IMR-90 (cell line): ENCODE measurements at regions not wholly inside any gene's neighbourhood (a gene's known extent, or its start where the extent isn't known, plus 50 kb on each side); places are given as distances from the start of the nearest gene placed in this dataset.
A peak's percentile ranks its signal among the peaks of the same experiment; 100 is the strongest.

Source experiments
- ATAC-seq: fragments of 200-7000 bp; cut with Tn5 transposase; 2 replicates; pipeline ENCODE4 v1.9.1; 2020; ENCODE audit warnings: low read depth, mild to moderate bottlenecking, moderate library complexity
- BruUV-seq: library from RNA; stranded (reverse); fragments of 400-500 nt; replicated peaks from 2 replicates; lab custom pipeline; 2021; lab: Mats Ljungman, UMichigan
- CTCF ChIA-PET: fragments of 300-600 bp; formaldehyde crosslinking; extraction: SDS; loops from one replicate; lab custom pipeline; 2021; ENCODE audit warnings: antibody characterized with exemption; lab: Yijun Ruan, JAX
- POLR2A ChIA-PET: fragments of 300-600 bp; sonication (Branson Sonifier 250); formaldehyde crosslinking; loops from one replicate; lab custom pipeline; 2022; ENCODE audit warnings: antibody characterized with exemption; ENCODE audit not compliant: unreplicated experiment; lab: Charles Lee
- DNase-seq: peaks from one replicate; pipeline ENCODE4 v3.0.0; 2013
- H2AFZ ChIP-seq: replicated peaks from 2 replicates; pipeline ENCODE3; 2013; ENCODE audit warnings: low read length, mild to moderate bottlenecking; ENCODE audit not compliant: poor library complexity
- H2AK5ac ChIP-seq: 2 replicates; pipeline ENCODE4 v1.6.1; 2013; ENCODE audit warnings: low read depth, low read length, inconsistent platforms
- H2AK9ac ChIP-seq: replicated peaks from 2 replicates; pipeline ENCODE3; 2013; ENCODE audit warnings: mild to moderate bottlenecking, low read depth, low read length, moderate library complexity; ENCODE audit not compliant: poor library complexity
- H2BK120ac ChIP-seq: 2 replicates; pipeline ENCODE4 v1.6.1; 2013; ENCODE audit warnings: low read depth, low read length, inconsistent platforms
- H2BK15ac ChIP-seq: 3 replicates; pipeline ENCODE4 v1.6.1; 2013; ENCODE audit warnings: low read depth, low read length, inconsistent platforms
- H2BK20ac ChIP-seq: 2 replicates; pipeline ENCODE4 v1.6.1; 2013; ENCODE audit warnings: low read depth, mild to moderate bottlenecking, inconsistent platforms, low read length, moderate library complexity
- H2BK5ac ChIP-seq: 2 replicates; pipeline ENCODE4 v1.6.1; 2013; ENCODE audit warnings: mild to moderate bottlenecking, low read depth, low read length, inconsistent platforms; ENCODE audit not compliant: poor library complexity, severe bottlenecking
- H3K14ac ChIP-seq: replicated peaks from 2 replicates; pipeline ENCODE4 v1.6.1; 2013; ENCODE audit warnings: low read depth, low read length, inconsistent platforms
- H3K18ac ChIP-seq: 2 replicates; pipeline ENCODE4 v1.6.1; 2013; ENCODE audit warnings: low read depth, low read length, control low read depth
- H3K23ac ChIP-seq: 2 replicates; pipeline ENCODE4 v1.6.1; 2013; ENCODE audit warnings: low read depth, low read length, inconsistent platforms
- H3K27ac ChIP-seq: 2 replicates; pipeline ENCODE4 v1.5.1; 2013; ENCODE audit warnings: mild to moderate bottlenecking, control low read depth, low read length; ENCODE audit not compliant: insufficient read depth
- H3K27me3 ChIP-seq: 2 replicates; pipeline ENCODE4 v1.6.1; 2013; ENCODE audit warnings: low read length; ENCODE audit not compliant: control insufficient read depth, insufficient read depth
- H3K36me3 ChIP-seq: 2 replicates; pipeline ENCODE4 v1.6.1; 2013; ENCODE audit warnings: low read length, mixed read lengths; ENCODE audit not compliant: control insufficient read depth, insufficient read depth
- H3K4ac ChIP-seq: 2 replicates; pipeline ENCODE4 v1.6.1; 2013; ENCODE audit warnings: low read depth, low read length, inconsistent platforms
- H3K4me1 ChIP-seq: 2 replicates; pipeline ENCODE4 v1.6.1; 2013; ENCODE audit warnings: low read length, mixed read lengths; ENCODE audit not compliant: control insufficient read depth, insufficient read depth
- H3K4me2 ChIP-seq: 2 replicates; pipeline ENCODE4 v1.6.1; 2013; ENCODE audit warnings: low read depth, mild to moderate bottlenecking, control low read depth, low read length, moderate library complexity
- H3K4me3 ChIP-seq: 2 replicates; pipeline ENCODE4 v1.5.1; 2013; ENCODE audit warnings: low read depth, mild to moderate bottlenecking, control low read depth, low read length, moderate library complexity; ENCODE audit not compliant: insufficient read depth
- H3K56ac ChIP-seq: 2 replicates; pipeline ENCODE4 v1.6.1; 2013; ENCODE audit warnings: low read length, inconsistent platforms; ENCODE audit not compliant: insufficient read depth; ENCODE audit errors: extremely low read depth
- H3K79me1 ChIP-seq, 2 experiments: 2 replicates each; pipeline ENCODE4 v1.6.1; 2013; ENCODE audit warnings: low read length in 2 of 2, inconsistent platforms in 1 of 2, low read depth in 1 of 2
- H3K9ac ChIP-seq: 2 replicates; pipeline ENCODE4 v1.6.1; 2013; ENCODE audit warnings: low read depth, low read length, control low read depth
- H3K9me1 ChIP-seq: 2 replicates; pipeline ENCODE4 v1.6.1; 2013; ENCODE audit warnings: low read length, inconsistent platforms; ENCODE audit not compliant: insufficient read depth
- H3K9me3 ChIP-seq: 2 replicates; pipeline ENCODE4 v1.6.1; 2013; ENCODE audit warnings: low read length; ENCODE audit not compliant: control insufficient read depth, insufficient read depth
- H4K20me1 ChIP-seq: 2 replicates; pipeline ENCODE4 v1.6.1; 2013; ENCODE audit warnings: low read length, inconsistent platforms; ENCODE audit not compliant: insufficient read depth
- H4K5ac ChIP-seq: 2 replicates; pipeline ENCODE4 v1.6.1; 2013; ENCODE audit warnings: mild to moderate bottlenecking, low read depth, low read length, control low read depth
- H4K8ac ChIP-seq, 2 experiments: 2 replicates each; pipeline ENCODE4 v1.6.1; 2013; ENCODE audit warnings: low read depth in 2 of 2, low read length in 2 of 2, control low read depth in 1 of 2, inconsistent platforms in 1 of 2
- H4K91ac ChIP-seq: 2 replicates; pipeline ENCODE4 v1.6.1; 2013; ENCODE audit warnings: low read depth, low read length, inconsistent platforms; ENCODE audit not compliant: insufficient read depth
- MXI1 ChIP-seq: IDR thresholded peaks from 2 replicates; pipeline ENCODE4 v1.6.1; 2012; ENCODE audit warnings: low read depth, mild to moderate bottlenecking, low read length, moderate library complexity, borderline replicate concordance
- NFE2L2 ChIP-seq: fragments of 150-350 bp; IDR thresholded peaks from 2 replicates; pipeline ENCODE4 v1.6.1; 2016; ENCODE audit warnings: low read depth, mild to moderate bottlenecking, low read length
- RAD21 ChIP-seq: IDR thresholded peaks from 2 replicates; pipeline ENCODE4 v1.6.1; 2012; ENCODE audit warnings: low read length, improper control_type of control experiment
- WGBS, 2 experiments: methylation state at CpG; one replicate each; pipeline versions ENCODE4 v1.1.5 to v1.1.7; 2013; ENCODE audit warnings: missing lambda C conversion rate in 2 of 2; ENCODE audit not compliant: insufficient read length in 1 of 2; ENCODE audit errors: extremely low coverage in 2 of 2; 5-methylcytosine and 5-hydroxymethylcytosine counted together
- dilution Hi-C: fragments of 300-500 bp; cut with HindIII; formaldehyde crosslinking; loops from one replicate; pipeline ENCODE4 v1.14.3; 2018; ENCODE audit warnings: low sequenced_read_pairs; ENCODE audit not compliant: unreplicated experiment
- in situ Hi-C: fragments of 300-500 bp; cut with MboI; formaldehyde crosslinking; loops from 3 replicates; pipeline ENCODE4 v1.14.3; 2019; ENCODE audit warnings: low sequenced_read_pairs, inconsistent platforms, mixed read lengths
- intact Hi-C: fragments of 100-400 bp; cut with micrococcal nuclease; formaldehyde crosslinking; loops from 2 replicates; pipeline ENCODE4 v1.10.0; 2022
- TF ChIP-seq, protein P1 (sequence below): conservative IDR thresholded peaks from 2 replicates; pipeline ENCODE4 v1.5.1; 2012; ENCODE audit warnings: mild to moderate bottlenecking, low read depth, low read length, improper control_type of control experiment

DNA sequence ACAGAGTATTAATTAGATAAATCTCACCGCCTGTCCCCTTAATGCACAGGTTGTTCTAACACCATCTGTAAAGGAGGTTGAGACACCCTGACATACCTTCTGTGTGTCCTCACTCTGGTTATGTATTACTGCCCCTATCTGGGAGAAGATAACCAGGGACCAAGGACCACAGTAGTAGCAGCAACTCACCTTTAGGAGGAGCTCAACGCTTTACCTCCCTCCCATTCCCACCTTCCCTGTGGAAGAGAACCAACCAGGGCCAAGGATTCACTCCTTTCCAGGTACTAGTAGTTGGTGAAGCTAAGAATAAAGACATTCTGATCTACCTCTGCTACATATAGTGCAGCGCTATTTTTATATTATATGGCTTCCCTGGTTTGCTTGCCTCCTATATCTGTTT, 232.6 kb downstream of the MEX3B start:
- TF ChIP-seq RAD21 (peak; percentile 23; the same call in 1 of the 2 replicates), NFE2L2 (no peak), MXI1 (no peak)
- TF ChIP-seq, protein P1, sequence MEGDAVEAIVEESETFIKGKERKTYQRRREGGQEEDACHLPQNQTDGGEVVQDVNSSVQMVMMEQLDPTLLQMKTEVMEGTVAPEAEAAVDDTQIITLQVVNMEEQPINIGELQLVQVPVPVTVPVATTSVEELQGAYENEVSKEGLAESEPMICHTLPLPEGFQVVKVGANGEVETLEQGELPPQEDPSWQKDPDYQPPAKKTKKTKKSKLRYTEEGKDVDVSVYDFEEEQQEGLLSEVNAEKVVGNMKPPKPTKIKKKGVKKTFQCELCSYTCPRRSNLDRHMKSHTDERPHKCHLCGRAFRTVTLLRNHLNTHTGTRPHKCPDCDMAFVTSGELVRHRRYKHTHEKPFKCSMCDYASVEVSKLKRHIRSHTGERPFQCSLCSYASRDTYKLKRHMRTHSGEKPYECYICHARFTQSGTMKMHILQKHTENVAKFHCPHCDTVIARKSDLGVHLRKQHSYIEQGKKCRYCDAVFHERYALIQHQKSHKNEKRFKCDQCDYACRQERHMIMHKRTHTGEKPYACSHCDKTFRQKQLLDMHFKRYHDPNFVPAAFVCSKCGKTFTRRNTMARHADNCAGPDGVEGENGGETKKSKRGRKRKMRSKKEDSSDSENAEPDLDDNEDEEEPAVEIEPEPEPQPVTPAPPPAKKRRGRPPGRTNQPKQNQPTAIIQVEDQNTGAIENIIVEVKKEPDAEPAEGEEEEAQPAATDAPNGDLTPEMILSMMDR, result peak; percentile 25; the same call in 1 of the 2 replicates
- Histone ChIP-seq H3K79me1 (no peaks in the 10 kb centered on the region), H3K4ac (no peak overlapping the region), H2BK5ac (no peak overlapping the region), H3K23ac (no peak overlapping the region), H2BK20ac (no peak overlapping the region), H4K20me1 (no peaks in the 10 kb centered on the region), H3K9me3 (no peaks in the 10 kb centered on the region), H3K18ac (no peak overlapping the region), H3K27ac (no peak overlapping the region), H3K4me3 (no peak overlapping the region), H4K5ac (no peak overlapping the region), H3K4me1 (no peaks in the 10 kb centered on the region), H3K36me3 (no peaks in the 10 kb centered on the region), H4K8ac (no peak overlapping the region), H3K4me2 (no peak overlapping the region), H3K27me3 (peaks cover 2% of the 10 kb centered on the region; the same call in 1 of the 2 replicates), H3K14ac (no peak overlapping the region), H3K9me1 (no peaks in the 10 kb centered on the region), H2AK5ac (no peak overlapping the region), H2AK9ac (no peak overlapping the region), H2BK15ac (no peak overlapping the region), H3K9ac (no peak overlapping the region), H4K91ac (no peak overlapping the region), H3K56ac (no peak overlapping the region), H2BK120ac (no peak overlapping the region), H2AFZ (no peak overlapping the region)
- no CpG with 5 or more reads among the region's 3 CpGs for WGBS, 2 experiments
- no TSS peak for BruUV-seq
- DNase-seq, result no peak
- in situ Hi-C loops, result no loop called here
- no peak for ATAC-seq
- ChIA-PET POLR2A (no interaction called here), CTCF (interaction anchor here (0.6 kb wide), 1 partner anchor 16 kb away, joined by 3 read pairs; no protein-coding TSS in a partner anchor)
- dilution Hi-C loops, result no loop called here
- intact Hi-C loops, result no loop called here
